GM11168 (cell line): ENCODE measurements at regions not wholly inside any gene's neighbourhood (a gene's known extent, or its start where the extent isn't known, plus 50 kb on each side); places are given as distances from the start of the nearest gene placed in this dataset.
"Not testable (repeated sequence)": the region's sequence is repeated elsewhere in the genome, so short reads cannot be mapped to it uniquely, and the experiment has no call there.

ENCODE experiments used
- in situ Hi-C: fragments of 300-500 bp; cut with MboI; formaldehyde crosslinking; loops from one replicate; pipeline ENCODE4 v1.12.0; 2022; ENCODE audit warnings: low sequenced_read_pairs; ENCODE audit not compliant: unreplicated experiment

- in situ Hi-C loops, result no loop called here
These were observed 191.5 kb downstream of the OTUD1 start for GRCh38 chr10:23630376-23630775.

- in situ Hi-C loops, result no loop called here
These were observed 192.0 kb downstream of the OTUD1 start for GRCh38 chr10:23630885-23631284.

GRCh38 chr10:23643111-23643780, 204.4 kb downstream of the OTUD1 start:
- in situ Hi-C loops, result no loop called here

GRCh38 chr10:23648618-23649017, 209.7 kb downstream of the OTUD1 start:
- in situ Hi-C loops, result no loop called here

- in situ Hi-C loops, result no loop called here
These were observed 217.9 kb downstream of the OTUD1 start for GRCh38 chr10:23656735-23657134.

- in situ Hi-C loops, result no loop called here
These were observed 218.8 kb downstream of the OTUD1 start for GRCh38 chr10:23657677-23658076.

GRCh38 chr10:23671866-23672265, 233.0 kb downstream of the OTUD1 start:
- in situ Hi-C loops, result not testable (repeated sequence)

GRCh38 chr10:23675585-23675984, 236.7 kb downstream of the OTUD1 start:
- in situ Hi-C loops, result no loop called here

- in situ Hi-C loops, result no loop called here
These were observed 237.4 kb downstream of the OTUD1 start for GRCh38 chr10:23676296-23676695.

- in situ Hi-C loops, result no loop called here
These were observed 247.8 kb downstream of the OTUD1 start for GRCh38 chr10:23686722-23687121.

- in situ Hi-C loops, result no loop called here
These were observed 253.9 kb downstream of the OTUD1 start for GRCh38 chr10:23692736-23693135.

- in situ Hi-C loops, result no loop called here
These were observed 254.6 kb downstream of the OTUD1 start for GRCh38 chr10:23693501-23693901.

GRCh38 chr10:23693925-23694324, 255.1 kb downstream of the OTUD1 start:
- in situ Hi-C loops, result no loop called here

- in situ Hi-C loops, result no loop called here
These were observed 255.6 kb downstream of the OTUD1 start for GRCh38 chr10:23694446-23694920.

- in situ Hi-C loops, result no loop called here
These were observed 256.3 kb downstream of the OTUD1 start for GRCh38 chr10:23694921-23695824.

- in situ Hi-C loops, result no loop called here
These were observed 257.0 kb downstream of the OTUD1 start for GRCh38 chr10:23695825-23696420.

GRCh38 chr10:23696476-23696875, 257.6 kb downstream of the OTUD1 start:
- in situ Hi-C loops, result no loop called here

- in situ Hi-C loops, result no loop called here
These were observed 264.1 kb downstream of the OTUD1 start for GRCh38 chr10:23702977-23703414.

GRCh38 chr10:23715363-23715762, 276.5 kb downstream of the OTUD1 start:
- in situ Hi-C loops, result loop anchor here (10.0 kb wide), 1 partner anchor 401 kb away; no protein-coding TSS in a partner anchor

- in situ Hi-C loops, result loop anchor here (10.0 kb wide), 1 partner anchor 403 kb away; no protein-coding TSS in a partner anchor
These were observed 279.0 kb downstream of the OTUD1 start for GRCh38 chr10:23717913-23718312.

- in situ Hi-C loops, result loop anchor here (10.0 kb wide), 1 partner anchor 404 kb away; no protein-coding TSS in a partner anchor
These were observed 280.1 kb downstream of the OTUD1 start for GRCh38 chr10:23718946-23719345.
